SIG-M5 treated with dmso at 0.1 percent for 504 hours (cell line): ENCODE measurements at regions not wholly inside any gene's neighbourhood (a gene's known extent, or its start where the extent isn't known, plus 50 kb on each side); places are given as distances from the start of the nearest gene placed in this dataset.

Experiments used
- DNase-seq: peaks from one replicate; lab custom pipeline; 2025; ENCODE audit not compliant: unreplicated experiment; lab: John Stamatoyannopoulos, UW

DNA sequence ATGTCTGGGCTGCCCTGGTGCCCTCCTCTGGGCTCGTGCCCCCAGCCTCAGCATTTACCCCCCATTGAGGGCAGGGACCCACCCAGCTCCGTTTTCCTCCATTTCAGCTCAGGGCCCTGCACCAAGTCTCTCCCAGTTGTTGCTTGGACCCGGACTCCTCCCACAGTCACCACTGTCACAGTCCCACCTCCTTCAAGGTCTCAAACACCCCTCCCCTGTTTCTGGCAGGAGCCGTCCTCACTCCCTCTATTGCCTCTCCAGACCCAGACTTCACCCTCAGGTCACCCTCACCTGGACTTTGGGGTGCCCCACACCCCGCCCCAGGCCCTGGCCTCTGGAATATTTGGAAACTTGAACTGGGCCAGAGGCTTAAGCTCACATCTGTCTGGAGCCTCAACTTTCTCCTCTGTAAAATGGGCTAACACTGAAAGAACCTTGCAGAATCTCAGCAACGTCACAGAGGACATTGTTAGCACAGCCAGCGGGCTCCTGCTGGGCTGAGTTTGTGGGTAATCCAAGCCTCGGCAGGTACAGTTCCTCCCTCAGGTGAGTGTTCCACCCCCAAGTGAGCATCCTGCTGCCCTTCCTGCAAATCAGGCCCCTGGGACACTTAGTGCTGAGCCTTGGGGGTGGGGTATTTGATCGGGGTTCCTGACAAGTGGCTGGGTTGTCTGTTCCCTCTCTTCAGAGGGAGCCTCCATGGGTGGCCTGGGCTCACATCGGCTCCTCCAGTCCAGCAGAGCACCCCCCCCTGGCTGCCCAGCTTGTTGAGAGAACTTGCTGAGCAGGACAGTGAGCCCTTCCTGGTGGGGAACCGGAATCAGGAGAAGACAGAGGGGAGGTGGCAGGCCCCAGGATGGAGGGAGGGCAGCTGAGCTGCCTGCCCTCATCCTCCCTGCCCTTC is 130.1 kb downstream of the C9orf50 start:
- DNase-seq = no peak

DNA sequence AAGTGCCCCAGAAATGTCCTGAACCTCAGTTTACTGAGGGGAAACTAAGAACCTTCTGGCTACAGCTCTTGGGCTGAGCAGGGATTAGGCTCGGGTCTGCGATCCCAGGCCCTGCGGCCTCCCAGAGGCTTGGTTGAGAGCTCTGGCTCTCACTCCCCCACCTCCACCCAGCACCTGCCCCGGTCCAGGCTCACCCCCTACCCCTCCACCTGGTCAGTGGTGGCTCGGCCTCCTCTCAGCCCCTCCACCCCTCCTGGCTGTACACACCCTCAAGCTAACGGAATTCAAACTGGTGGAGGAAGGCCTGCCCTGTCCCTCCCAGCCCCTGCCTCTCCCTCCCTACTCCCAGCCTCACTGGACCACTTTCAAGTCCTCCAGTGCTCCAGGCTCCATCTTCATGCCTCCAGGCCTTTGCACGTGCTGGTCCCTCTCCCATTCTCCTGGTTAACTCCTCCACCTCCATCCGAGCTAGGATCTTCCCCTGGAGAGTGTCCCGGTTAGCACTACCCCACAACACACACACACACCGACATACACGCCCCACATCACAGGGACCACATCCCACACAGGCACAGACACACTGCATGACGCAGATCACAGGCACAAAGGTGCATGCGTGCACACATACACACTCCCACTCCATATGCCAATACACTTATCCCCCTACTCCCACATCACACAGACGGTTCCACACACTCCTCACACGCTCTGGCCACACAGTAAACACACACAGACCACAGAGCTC is 130.9 kb downstream of the C9orf50 start:
- no peak for DNase-seq

DNA sequence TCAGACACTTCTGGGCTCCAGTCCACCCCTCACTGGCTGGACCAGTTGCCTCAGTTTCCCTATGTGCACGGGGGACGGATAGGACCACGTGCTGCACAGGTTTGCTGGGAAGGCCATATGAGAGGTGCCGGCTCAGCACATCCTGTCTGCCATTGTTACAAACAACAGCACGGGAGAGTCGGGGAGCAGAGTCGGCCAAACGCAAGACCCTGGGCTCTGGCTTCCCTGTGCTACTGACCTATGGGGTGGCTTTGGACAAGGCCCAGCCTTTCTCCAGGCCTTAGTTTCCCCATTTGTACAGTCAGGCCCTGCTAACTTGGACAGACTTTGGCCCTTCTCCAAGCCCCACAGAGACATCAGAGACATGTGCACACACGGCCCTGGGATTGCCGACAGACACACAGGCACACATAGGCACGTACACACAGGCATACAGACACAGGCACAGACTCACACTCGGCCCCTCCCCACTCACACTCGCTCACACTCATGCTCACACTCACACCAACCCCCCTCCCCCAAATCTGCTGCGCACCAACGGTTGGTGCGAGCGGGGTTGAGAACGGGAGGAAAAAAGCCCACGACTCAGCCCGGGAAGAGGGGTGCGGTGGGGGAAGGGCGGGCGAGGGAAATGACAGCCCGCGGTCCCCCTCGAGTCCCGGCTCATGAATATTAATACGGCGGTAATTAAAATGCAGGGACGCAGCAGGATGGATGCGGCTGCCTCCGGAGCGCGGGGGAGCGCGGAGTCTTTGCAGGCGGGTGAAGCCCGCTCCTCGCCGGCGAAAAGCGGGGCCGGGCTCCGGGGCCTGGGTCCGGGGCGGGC is 133.0 kb downstream of the C9orf50 start:
- DNase-seq = no peak

DNA sequence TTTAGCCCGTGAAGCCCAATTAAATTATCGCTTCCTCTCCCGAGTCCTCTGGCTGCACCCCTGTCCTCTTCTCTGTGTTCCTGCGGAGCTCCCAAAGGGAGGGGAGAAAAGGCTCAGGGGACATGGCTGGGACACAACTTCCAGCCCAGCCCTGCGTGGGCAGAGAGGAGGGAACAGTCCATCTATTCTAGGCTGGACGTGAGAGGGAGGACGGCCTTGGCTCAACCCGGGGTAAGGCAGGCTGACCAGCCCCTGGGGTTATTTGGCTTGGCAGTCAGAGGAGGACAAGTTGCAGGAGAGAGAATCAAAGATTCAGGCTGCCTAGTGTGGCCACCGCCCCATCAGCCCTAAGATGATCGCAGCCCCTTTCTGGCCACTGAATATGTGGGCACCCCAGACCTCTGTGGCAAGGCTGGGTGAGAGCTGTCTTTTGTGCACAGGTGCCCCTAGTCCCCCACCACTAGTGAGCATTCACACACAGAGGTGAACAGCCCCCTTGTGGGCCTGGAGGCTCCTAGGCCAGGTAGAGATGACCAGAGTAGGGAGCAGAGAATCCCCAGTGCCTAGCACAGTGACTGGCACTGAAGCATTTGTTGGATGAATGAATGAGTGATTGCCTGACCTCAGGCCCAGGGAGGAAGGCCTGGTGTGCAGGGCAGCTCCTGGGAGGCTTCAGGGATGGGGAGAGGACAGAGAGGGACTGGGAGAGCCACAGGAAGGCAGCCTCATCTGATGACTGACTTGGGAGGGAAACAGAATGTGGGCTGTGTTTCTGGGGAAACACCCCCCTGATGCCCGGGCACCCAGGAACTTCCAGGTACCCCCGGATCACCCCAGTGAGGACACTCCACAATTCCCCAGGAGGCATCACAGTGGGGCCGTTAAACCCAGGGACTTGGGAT is 133.9 kb downstream of the C9orf50 start:
- no peak for DNase-seq

DNA sequence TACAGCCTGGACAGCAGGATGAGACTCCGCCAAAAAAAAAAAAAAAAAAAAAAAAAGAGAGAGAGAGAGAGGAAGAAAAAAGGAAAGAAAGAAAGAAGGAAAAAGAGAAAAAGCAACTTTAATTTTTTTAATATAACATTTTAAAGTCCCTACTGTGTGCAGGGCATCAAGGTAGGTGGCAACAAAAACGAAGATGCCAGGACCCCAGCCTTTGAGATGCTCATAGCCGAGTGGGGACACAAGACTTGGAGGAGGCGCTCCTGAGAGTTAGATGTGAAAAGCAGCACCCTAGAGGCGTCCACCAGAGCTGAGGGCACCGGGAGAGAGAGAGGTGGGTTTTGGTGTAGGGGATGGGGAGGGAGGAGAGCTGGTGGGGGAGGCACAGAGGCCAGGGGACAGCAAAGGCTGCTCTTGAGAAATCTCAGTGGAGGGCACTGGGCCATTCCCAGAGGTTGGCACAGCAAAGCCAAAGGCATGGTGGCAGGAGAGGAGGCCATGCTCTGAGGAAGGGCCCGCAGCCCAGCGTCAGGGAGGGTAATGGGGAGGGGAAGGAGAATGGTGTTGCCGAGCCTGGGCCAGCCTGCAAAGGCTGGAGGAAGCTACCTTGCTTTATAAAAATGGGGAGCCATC is 135.6 kb downstream of the C9orf50 start:
- no peak for DNase-seq

DNA sequence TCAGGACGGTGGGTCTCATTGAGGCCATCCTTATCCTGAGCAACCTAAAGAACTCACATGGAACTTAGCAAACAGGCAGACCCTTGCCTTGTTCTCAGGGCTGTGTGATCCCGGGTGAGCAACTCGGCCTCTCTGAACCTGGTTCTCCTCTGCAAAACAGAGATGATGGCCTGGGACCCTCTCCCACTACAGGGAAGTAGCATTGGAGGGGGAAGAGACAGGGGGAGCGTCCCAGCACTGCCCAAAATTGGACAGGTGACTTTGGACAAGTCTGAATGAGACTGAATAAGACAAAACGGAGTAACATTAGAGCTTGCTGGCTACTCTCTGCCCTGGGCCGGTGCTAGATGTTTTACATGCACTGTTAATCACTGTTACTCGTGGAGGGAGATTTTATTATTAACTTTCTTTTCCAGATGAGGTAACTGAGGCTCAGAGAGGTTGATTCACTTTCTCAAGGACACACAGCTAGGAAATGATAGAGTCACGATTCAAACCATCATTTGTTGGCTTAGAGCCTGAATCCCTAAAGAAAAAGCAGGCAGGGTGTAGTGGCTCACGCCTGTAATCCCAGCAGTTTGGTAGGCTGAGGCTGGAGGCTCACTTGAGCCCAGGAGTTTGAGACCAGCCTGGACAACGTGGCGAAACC is 136.4 kb downstream of the C9orf50 start:
- no peak for DNase-seq

DNA sequence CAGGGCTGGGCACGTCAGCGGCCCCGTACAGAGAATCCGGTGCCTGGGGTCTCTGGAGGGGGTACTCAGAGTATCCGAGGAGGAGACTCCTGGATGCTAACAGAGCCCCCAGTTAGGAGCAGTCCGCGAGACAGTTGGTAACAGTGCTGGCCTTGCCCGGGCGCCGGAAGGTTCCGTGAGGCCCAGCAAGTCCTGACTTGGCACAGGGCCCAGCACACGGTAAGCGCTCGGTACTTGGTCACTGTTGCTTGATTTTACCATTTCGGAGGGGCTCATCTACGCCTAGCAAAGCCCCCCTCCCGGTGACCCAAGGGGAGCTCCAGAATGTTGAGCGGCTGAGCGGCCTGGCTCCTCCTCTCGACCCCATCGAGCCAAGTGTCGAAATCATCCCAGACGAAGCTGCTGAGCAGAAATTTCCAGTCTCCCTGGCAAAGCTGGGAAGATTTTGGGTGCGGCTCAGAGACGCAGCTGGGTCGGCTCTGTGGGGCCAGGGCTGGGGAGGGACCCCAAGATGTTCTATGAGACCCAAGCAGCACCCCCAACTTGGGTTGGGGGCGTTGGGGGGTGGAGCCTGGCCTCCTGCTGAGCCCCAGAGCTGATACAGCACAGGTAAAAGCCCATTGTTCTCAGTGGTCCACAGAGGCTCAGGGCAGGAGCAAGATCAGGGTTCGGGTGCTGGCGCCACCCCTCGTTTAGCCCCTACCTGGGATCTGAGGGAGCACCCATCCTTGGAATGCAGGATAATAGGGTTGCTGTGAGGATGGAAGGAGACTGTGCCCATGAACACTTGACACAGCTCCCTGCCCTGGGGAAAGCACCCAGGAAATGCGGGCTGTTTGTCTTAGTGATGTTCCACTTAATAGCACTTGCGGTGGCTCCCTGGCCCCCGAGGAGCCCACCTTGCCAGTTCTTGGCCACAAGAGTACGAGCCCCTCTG is 137.2 kb downstream of the C9orf50 start:
- DNase-seq = peak; percentile 32

DNA sequence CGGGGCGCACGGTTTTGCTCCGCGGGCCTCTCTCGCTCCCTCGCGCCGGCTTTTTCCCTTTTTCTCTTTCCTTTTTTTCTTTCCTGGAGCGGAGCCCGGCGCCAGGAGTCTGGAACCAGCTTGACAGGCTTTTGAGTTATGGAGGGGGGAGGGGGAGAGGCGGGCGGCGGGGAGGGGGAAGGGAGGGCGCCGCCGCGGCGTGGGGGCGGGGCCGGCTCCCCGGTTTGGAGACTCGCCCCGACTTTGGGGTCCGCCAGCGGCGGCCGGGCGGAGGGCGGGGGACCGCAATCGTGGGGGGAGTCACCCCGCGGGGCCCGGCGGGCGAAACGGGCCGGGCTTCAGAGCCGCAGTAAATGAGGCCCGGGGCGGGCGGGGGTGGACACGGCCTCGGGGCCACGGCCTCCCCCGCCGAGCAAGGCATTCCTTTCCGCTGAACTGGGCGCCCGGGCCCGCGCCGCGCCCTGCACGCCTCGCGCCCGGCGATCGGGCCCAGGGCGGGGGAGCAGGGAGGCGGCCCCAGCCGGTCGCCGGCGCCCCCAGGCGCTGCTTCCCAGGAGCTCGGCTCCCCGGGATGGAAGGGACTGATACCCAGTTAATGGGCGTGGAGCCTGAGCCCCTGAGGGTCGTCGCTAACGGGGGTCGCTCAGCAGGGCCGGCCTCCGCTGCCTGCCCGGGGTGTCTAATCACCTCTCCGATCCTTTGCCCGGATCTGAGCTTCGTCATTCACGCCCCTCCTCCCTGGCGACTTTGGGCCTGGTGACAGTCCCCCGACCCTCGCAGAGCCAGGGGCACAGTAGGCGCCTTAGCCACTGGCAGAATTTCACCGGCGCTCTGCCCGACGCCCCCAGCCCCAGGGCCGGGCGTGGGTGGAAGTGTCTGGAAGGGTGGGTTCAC is 138.1 kb downstream of the C9orf50 start:
- peak; percentile 29 for DNase-seq

DNA sequence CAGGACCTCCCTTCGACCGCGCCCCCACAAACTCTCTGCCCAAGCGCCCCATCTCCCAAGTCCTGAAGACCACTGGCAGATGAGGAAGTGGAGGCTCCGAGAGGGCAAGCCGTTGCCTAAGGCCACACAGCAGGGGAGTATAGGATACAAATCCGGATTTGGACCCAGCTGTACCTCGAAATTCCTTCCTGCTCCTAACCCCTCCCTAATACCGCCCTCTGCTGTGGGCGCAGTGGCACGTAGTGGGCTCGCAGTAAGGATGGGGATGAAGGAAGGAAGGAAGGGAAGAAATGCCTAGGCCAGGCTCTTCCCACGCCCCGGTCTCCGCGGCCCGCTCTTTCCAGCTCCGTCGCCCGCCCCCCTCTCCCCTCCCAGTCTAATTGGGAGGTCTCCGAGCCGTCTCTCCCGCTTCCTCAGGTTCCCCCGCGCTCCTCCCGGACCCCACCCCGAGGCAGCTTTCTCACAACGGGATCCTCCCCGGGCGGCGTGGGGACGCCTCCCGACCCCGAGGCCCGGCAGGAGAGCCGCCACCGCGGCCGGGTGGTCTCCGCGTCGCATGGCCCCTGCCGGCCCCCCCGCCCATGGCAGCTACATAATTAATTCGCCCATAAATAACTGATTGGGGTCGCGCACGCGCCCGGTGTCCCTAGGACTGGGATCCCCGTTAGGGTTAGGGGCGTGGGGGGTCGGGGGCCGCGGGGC is 138.9 kb downstream of the C9orf50 start:
- DNase-seq = no peak

DNA sequence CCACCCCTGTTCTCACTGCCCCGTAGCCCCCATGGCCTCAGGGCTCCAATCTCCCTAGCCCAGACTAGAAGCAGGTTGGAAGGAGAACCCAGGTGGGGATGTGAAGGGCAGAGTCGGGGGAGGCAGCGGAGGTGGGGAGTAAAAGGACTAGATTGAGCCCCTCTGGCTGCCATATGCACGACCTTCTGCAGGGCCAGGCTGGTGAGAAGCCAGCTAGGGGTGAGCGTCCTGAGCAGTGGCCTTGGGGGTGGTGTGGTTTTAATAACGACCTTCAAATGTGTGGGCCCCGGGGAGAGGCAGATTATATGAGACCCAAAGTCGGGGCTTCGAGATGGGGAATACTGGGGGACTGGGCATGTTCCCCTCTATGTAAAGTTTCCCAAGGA is 139.5 kb downstream of the C9orf50 start:
- no peak for DNase-seq

DNA sequence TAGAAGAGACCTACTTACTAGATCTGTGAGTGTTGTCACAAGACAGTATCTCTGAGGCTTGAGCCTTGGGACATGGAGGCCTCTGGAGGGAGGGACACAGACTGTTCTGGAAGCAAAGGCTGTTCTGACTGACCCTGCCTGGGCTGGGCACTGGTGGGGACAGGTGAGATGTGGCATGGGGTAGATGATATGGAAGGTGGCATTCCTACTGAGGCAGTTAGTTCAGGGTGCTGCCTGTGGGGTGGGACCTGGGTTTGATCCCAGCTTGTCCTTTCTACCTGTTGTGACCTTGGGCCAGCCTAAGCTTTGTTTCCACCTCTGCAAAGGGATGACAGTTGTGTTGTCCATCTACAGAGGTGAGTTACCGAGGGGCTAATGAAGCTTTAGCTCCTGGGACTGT is 140.2 kb downstream of the C9orf50 start:
- DNase-seq = no peak

DNA sequence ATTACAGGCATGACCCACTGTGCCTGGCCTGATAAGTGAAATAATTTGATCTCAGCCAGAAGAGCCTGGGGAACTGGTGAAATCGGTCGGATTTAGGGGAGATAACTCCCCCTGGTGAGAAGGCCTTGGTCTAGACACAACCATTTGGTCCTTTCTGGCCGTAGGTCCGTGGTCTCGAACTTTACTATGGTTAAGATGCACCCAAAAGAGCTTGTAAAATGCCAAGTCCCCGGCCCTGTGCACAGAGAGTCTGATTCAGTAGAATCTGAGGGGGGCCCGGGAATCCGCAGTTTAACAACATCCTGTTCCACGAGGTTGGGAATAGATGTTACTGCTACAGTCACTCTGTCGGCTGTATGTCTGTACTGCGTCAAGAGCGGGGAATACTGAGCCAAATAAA is 140.7 kb downstream of the C9orf50 start:
- no peak for DNase-seq

DNA sequence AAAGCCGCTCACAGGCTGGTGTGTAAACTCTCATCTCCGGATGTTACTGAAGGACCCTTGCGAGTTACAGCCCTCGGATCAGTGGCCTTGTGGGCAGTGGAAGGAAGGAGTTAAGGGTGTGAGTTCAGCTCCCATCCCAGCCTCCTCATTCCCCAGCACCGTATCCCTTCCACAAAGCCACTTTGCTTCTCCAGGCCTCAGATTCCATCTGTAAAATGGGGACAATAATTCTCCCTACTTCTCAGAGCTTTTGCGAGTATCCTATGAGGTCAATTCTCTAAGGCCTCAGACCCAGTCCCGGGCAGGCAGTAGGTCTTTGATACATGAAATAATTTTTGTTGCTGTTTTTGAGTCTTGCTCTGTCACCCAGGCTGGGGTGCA is 141.3 kb downstream of the C9orf50 start:
- no peak for DNase-seq

DNA sequence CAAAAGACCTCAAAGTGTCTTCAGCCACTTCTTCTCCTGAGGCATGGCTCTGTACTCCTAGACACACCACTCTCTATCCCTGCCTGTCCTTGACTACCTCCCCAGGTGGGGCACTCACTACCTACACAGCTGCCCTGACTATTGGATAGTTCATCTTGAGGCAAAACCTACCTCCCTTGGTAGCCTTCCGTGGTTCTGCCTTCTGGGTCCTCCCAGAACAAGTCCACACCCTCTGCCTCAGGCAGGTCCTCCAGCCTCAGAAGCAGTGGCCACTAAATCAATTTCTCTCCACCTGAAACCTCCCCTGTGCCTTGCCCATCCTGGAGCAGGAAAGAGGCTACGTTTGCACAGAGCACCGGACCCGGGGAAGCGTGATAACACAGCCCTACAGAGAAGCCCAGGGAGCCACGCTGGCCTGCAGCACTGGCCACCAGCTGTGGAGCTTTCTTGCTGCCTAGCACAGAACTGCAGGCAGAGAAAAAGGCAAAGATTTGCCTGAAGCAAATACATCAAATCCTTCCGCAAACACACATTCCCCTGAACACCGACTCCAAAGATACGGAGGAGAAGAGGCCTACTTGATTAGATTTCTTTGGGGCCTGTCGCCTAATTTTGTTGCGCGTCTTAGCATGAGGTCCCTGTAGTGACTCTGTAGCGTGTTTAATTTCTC is 141.8 kb downstream of the C9orf50 start:
- DNase-seq = no peak

DNA sequence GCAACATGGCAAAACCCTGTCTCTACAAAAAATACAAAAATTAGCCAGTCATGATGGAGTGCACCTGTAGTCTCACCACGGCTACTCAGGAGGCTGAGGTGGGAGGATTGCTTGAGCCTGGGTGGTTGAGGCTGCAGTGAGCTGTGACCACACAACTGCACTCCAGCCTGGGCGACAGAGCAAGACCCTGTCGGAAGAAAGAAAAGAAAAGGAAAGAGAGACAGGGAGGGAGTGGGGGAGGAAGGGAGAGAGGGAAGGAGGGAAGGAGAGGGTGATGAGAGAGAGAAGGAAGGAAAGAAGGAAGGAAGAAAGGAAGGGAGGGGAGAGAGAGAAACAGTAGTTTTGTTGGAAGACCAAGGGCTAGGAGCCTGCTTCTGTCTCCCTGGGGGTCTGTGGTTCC is 142.4 kb downstream of the C9orf50 start:
- DNase-seq = no peak
